HG03108 (cell line): ENCODE measurements at regions not wholly inside any gene's neighbourhood (a gene's known extent, or its start where the extent isn't known, plus 50 kb on each side); places are given as distances from the start of the nearest gene placed in this dataset.
"Not testable (repeated sequence)": the region's sequence is repeated elsewhere in the genome, so short reads cannot be mapped to it uniquely, and the experiment has no call there.

ENCODE experiments used
- ATAC-seq: cut with Tn5 transposase; IDR thresholded peaks from one replicate; pipeline ENCODE4 v1.9.1; 2021; ENCODE audit warnings: moderate library complexity; ENCODE audit not compliant: unreplicated experiment

GRCh38 chr11:96508861-96509260 lies 119.0 kb downstream of the JRKL start:
- ATAC-seq: no peak

DNA sequence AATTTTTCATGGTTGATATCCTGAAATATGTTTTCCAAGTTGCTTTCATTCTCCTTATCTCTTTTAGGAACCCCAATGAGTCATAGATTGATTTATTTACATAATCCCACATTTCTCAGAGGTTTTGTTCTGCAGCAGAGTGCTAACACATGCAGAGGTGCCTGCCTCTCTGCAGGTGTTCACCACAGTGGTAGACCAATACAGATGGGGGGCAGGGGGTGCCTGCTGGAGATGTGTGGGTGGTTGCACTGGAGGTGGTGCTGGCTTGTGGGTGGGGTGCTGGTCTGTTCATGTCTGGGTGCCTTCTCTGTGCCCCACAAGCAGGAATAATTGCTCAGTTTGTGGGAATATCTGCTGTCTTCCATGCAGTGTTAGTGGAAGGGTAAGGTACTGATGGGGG lies 131.1 kb downstream of the JRKL start:
- no peak for ATAC-seq

DNA sequence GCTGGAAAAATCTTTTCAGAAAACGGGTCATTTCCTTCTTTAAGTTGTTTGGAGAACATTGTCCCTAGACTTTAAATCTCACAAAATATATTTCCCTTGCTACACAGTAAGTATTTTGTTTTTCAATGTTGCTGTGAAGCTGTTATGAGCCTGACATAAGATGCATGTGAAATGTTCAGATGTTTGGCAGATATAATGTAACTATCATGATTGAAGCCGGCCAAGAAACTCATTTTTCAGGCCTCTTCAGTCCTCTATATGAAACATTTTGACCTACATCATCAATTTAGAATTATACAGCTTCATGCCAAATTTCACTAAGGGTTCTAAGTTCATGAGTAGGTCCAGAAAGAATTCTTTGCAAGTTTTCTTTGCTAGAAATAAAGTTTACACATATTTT lies 133.8 kb downstream of the JRKL start:
- ATAC-seq: no peak

- no peak for ATAC-seq
These were observed 134.7 kb downstream of the JRKL start for GRCh38 chr11:96524475-96524874.

DNA sequence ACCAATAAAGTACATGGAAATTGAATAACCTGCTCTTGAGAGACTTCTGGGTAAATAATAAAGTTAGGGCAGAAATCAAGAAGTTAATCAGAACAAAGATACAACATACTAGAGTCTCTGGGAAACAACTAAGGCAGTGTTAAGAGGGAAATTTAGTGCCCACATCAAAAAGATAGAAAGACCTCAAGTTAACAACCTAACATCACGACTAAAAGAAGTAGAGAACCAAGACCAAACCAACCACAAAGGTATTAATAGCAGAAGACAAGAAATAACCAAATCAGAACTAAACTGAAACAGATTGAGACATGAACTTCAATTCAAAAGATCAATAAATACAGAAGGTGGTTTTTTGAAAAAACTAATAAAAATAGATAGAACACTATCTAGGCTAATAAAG lies 140.7 kb downstream of the JRKL start:
- ATAC-seq: no peak

DNA sequence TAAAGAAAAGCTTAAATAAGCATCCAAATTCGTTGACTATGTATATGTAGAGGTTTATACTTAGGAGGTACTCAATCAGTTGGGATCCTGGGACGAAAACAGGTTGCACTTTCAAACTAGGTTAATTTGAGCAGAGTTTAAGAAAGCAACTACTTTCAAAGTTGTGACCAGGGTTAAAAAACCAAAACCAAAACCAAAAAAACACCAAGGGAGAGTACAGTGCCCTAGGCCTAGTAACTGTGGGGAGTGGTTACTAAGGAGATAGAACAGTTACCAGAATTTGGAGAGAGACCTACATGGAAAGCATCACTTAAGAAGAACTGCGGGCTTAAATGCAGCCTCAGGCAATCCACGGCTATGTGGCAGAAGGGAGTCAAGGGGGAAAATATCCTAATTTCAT lies 148.3 kb downstream of the JRKL start:
- no peak for ATAC-seq

DNA sequence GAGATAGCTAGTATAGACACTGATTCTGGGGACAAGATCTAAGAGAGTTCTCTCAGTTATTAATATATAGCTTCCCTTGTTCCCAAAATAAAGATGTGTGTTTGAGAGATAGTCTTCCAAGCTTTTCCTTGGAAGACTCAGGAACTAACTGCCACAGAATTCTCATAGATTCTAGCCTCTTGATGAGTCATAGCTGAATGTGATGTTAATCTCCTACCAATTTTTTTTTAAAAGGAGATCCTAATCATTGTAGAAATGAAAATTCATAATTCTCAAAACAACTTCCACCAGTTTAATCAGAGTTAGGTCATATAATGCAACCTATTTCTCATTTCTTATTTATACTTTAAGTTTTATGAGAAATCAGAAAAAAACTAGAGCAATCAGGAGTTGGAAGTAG lies 148.8 kb downstream of the JRKL start:
- ATAC-seq: no peak

DNA sequence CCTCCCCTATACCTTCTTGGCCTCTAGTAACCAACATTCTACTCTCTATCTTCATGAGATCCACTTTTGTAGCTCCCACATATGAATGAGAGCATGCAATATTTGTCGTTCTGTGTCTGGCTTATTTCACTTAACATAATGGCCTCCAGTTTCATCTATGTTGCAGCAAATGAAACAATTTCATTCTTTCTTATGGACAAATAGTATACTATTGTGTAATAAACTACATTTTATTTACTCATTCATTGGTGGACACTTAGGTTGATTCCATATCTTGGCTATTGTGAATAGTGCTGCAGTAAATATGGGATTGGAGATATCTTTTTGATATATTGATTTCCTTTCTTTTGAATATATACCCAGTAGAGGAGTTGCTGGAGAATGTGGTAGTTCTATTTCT lies 151.1 kb downstream of the JRKL start:
- no peak for ATAC-seq

GRCh38 chr11:96543177-96543576 lies 153.4 kb downstream of the JRKL start:
- no peak for ATAC-seq

DNA sequence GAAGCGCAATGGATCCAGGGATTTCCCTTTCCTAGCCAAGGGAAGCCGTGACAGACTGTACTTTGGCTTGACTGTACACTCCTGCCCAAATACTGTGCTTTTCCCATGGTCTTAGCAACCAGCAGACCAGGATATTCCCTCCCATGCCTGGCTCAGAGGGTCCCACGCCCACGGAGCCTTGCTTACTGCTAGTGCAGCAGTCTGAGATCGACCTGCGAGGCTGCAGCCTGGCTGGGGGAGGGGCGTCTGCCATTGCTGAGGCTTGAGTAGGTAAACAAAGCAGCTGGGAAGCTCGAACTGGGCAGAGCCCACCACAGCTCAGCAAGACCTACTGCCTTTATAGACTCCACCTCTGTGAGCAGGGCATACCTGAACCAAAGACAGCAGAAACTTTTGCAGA lies 155.4 kb downstream of the JRKL start:
- not testable (repeated sequence) for ATAC-seq

DNA sequence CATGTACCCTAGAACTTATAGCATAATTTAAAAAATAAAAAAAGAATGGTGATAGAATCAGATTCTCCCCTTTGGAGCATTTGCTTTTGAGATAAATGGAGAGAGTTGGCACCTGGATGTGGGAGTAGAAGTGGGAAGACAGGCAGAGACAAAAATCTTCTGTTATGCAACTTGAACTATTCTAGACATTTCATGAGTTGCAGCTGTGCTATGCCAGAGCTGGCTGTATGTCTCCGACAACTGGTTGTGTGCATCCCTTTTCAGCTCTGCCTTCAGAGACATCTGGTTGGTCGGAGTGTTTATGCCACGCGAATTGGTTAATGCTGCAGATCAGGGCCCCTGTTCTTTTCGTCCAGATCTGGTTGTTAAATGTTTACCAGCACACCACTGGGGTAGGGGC lies 161.3 kb downstream of the JRKL start:
- ATAC-seq: no peak

DNA sequence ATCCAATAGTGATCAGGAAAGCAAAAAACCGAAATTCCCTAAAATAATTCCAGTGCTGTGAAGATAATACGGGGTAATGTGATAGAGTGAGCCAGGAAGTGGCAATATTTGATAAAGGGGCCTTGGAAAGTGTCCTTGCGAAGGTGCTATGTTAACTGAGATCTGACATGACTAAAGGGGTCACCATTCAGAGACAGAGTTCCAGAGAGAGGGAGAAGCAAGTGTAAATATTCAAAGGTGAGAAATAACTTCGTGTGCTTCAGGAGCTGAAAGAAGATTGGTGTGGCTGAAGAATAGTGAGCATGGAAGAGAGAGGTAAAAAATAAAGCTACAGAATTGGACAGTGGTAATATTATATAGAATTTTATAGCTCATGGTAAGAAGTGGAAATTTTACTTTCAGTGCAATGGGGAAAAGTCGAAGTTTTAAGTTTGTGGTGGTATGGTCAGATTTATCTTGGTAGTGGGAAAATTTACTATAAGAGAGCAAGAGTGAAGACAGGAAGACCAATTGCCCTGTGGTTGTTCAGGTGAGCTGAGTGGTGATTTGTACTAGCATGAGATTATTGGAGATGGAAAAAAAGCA lies 164.5 kb downstream of the JRKL start:
- no peak for ATAC-seq

- ATAC-seq: not testable (repeated sequence)
These were observed 166.0 kb downstream of the JRKL start for GRCh38 chr11:96555826-96556225.

DNA sequence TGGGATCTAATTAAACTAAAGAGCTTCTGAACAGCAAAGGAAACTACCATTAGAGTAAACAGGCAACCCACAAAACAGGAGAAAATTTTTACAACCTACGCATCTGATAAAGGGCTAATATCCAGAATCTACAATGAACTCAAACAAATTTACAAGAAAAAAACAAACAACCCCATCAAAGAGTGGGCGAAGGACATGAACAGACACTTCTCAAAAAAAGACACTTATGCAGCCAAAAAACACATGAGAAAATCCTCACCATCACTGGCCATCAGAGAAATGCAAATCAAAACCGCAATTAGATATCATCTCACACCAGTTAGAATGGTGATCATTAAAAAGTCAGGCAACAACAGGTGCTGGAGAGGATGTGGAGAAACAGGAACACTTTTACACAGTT lies 170.9 kb downstream of the JRKL start:
- not testable (repeated sequence) for ATAC-seq

- ATAC-seq: no peak
These were observed 177.4 kb downstream of the JRKL start for GRCh38 chr11:96567176-96567575.

DNA sequence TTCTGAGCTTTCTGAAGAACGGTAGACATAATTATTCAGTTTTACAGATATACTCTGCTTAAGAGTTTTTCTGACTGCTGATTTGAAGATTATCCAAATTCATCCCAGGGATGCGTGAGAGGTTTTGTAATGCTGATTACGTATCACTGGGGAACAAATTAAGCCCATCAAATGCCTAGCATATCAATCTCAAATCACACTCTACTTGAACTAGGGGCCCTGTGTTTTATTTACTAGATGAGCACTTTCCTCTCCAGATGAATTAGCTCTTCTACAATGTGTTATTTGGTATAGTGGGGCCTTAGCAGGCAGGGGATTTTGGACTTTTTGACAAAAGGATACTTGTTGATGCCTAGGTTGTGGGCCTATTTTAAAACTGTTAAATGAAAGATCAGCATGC lies 177.9 kb downstream of the JRKL start:
- no peak for ATAC-seq

GRCh38 chr11:96576383-96576782 lies 186.6 kb downstream of the JRKL start:
- no peak for ATAC-seq

- ATAC-seq: no peak
These were observed 188.6 kb downstream of the JRKL start for GRCh38 chr11:96578379-96578778.

DNA sequence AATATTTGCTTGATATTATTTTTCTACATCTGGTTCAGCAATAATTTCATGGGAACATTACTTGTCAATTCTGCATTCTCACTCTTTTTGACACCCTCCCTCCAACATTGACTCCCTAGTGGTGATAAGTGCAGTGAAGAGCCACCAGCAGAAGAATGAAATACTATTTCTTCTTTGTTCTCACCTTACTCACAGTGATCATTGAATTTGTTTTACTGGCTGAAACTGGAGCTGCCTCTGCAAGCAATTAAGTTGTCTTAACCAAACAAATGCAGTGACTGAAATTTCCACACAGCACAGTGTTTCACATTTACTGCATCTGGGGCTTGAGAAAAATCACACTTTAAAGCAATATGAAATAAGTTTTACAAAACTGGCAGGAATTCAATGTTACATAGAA lies 189.8 kb downstream of the JRKL start:
- ATAC-seq: no peak

DNA sequence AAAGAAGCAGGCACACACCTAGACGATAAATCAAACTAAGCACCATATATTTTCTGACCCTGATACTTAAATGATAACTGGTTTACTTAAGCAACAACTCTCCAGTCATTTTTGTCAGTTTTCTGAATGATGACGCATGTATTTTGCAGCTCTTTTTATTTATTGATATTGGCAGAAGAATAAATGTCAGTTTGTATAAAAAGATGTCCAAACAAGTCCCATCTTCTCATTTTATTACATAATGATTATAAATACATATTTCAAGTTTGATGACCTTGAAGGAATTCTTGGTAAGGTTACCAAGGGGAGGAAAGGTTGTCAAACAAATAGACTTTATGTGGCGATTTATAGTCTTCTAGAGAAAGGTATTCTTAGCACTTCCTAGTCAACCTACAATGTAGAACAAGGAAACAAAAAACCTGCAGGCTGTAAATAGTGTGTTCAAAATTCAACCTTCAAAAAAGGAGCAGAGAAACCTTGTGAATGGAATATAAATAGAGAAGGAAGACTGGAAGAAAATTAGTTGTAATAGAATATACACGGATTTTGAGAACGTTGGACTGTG lies 190.7 kb downstream of the JRKL start:
- no peak for ATAC-seq

- ATAC-seq: not testable (repeated sequence)
These were observed 196.4 kb downstream of the JRKL start for GRCh38 chr11:96585944-96586880.

- not testable (repeated sequence) for ATAC-seq
These were observed 199.0 kb downstream of the JRKL start for GRCh38 chr11:96588793-96589192.
